Middle frontal gyrus (tissue), 1 donor: ENCODE measurements at regions not wholly inside any gene's neighbourhood (a gene's known extent, or its start where the extent isn't known, plus 50 kb on each side); places are given as distances from the start of the nearest gene placed in this dataset.
"Not testable (repeated sequence)": the region's sequence is repeated elsewhere in the genome, so short reads cannot be mapped to it uniquely, and the experiment has no call there.

Experiments used
- DNase-seq: peaks from one replicate; pipeline ENCODE4 v3.0.0-alpha.2; 2015; ENCODE audit warnings: low spot score; ENCODE audit errors: extremely low spot score

DNA sequence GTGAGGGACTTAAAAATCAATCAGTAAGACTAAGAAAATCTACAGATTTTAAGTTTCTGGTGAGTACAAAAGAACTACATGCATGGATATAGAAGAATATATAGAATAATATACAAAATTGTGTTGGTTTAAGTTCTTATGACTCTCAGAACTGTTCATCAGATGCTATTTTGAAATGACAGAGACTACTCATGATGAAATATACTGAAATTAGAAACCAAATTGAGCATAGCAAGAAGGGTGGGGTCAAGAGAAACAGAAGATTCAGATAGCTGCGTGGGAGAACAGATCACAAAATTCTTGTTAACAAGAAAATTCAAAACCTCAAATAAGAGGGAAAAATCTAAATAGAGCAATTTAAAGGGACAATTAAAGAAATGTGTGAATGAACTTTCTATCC, 2125.3 kb upstream of the RAG2 start:
- DNase-seq, result no peak

DNA sequence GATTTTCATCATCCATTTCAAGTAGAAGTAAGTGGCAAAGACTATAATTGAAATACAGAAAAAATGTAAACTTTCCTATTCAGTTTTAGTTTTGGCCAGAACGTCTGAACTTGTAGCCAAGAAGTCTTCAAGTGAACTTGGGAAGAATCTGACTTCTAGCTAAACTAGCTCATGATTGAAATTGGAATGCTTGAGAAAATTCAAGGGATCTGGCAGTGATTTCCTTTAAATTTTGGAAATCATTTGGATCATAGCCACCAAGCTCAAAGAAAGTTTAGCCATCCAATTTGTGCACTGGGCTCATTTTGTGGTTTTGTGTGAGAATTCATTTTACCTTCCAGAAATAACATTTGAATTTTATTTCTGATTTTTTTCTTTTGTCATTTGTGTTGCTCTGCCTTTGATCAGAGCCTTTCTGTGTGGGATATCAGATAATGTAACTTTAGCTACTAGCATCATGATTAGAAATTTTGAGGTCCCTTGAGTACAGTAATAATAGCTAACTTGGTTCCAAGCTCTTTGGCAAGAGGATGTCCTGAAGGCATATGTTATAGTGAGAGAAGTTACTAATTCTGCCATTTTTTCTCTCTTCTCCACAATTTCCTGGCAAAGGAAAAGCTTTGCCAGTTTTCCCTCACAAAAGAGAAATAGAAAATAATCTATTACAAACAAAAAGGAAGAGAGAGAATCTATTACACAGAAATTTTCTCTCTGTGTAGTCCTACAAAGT, 2123.7 kb upstream of the RAG2 start:
- no peak for DNase-seq

DNA sequence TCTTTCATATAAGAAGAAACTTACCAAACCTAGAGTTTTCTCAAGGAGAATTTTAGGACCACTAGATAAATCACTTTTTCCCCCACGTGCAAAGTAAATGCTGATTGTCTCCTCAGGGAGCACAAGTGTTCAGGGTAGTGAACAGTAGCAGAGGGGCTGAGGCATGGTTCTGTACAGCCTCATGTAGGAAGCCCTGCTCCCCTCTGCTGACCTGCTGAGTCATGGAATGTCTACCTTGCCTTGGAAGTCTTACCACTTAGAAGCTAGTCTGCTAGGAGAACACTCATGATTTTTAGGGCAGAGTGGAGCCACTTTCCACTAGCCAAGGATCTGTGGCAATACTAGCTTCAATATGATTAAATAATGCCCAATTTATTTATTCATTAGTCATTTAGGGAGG, 2120.6 kb upstream of the RAG2 start:
- DNase-seq, result no peak

DNA sequence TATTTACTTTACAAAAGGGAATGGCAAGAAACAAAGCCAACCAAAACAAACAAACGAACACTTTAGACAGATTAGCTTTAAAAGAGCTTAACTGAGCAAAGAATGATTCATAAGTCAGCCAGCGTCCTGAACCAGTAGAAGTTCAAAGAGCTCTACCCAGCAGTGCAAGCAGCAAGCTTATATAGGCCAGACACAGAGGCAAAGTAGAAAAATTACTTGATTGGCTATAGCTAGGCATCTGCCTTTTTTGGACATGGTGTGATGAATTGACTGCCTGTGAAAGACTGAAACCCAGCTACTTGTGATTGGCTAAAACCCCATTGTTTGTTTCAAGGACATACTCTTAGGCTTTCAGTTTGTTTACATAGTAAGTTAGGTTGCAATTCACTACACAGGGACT, 2120.0 kb upstream of the RAG2 start:
- no peak for DNase-seq

DNA sequence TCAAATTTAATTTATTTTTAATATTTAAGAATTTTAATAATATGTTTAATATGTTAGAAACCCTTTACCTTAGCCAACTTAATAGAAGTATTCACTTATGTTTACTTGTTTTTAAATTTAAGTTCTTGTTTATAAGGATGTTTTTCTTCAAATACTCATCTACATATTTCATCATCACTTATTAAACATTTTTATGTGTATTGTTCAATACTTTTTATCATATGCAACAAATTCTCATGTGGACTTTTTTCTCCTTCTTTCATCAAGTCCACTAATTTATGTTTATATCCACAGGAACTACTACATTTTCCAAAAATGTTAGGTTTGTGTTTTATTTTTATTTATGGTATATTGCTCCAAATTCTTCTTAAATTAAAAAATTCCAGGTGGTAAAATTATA, 2113.1 kb upstream of the RAG2 start:
- DNase-seq, result no peak

DNA sequence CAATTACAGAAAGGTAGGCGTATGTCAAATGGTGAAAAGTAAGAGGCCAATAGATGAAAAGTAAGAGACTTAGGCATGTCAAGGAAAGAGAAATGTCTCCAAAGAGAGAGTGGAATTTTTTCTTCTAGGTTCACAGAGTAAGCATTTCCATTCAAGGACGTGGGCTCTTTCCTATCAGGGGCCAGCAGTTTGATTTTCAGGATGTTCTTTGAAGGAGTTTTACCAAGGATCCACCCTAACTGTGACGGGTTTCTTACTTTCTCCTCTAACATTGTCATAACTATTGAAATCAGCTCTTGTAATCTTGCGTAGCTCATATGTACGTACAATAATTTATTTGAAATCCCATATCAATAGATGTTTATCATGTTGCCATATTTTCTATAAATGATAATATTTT, 2112.2 kb upstream of the RAG2 start:
- no peak for DNase-seq

DNA sequence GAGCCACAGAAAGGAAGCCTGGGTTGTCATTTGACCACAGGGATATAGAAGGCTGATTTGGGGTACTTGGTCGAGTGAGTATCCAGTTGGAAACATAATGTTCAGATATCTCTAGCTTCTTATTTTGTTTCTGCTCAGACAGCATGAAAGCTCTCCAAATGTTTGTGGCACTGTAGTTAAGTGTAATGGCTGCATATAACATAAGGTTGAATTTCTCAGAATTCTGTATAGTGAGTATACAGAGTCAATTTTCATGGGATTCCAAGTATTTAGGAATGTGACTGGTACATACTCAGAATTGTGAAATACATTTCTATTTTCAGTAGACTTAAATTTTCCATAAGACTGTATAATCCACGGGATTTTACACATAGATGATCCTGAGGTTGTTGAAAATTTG, 2102.1 kb upstream of the RAG2 start:
- no peak for DNase-seq

DNA sequence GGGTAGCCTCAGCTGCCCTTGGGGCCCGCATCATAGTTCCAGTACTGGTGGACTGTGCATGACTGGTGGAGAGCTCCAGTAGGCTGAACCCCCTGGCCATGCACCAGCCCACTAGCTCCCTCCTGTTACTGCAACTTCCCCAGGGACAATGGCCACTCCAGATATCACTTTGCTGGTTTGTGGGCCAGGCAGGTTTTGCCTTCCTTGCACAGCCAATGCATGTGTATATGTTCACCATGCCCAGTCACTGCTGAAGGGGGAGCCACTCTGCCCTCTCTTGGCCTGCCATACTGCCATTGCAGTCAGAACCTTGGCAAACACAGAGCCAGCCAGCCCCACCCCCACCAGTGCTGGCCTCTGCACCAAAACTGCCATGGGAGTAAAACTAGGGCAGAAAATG, 2095.3 kb upstream of the RAG2 start:
- no peak for DNase-seq

DNA sequence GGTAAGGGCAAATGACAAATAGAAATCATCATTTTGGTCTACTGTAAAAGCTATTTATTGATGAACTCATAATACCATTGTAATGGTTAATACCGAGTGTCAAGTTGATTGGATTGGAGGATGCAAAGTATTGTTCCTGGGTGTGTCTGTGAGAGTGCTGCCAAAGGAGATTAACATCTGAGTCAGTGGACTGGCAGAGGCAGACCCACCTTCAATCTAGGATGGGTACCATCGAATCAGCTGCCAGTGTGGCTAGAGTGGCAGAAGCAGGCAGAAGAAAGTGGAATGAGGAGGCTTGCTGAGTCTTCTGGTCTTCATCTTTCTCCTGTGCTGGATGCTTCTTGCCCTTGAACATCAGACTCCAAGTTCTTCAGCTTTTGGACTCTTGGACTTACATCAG, 2092.2 kb upstream of the RAG2 start:
- DNase-seq, result not testable (repeated sequence)

DNA sequence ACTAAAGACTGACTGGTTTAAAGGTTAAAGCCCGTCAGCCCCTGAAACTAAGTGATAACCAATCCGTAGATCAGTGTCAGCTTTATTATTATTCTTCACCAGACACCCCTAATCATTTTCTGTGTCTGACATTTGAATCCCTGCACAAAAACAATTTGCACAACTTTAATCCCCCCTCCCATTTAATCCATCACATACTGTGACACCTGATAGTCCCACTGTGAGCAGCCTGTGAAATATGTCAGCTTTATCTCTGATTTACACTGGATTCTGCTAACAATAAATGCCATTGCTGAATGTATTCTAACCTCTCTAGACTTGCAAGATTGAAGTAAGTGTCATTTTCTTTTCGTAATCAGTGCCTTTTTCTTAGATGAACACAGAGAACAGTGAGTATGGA, 2089.0 kb upstream of the RAG2 start:
- no peak for DNase-seq

DNA sequence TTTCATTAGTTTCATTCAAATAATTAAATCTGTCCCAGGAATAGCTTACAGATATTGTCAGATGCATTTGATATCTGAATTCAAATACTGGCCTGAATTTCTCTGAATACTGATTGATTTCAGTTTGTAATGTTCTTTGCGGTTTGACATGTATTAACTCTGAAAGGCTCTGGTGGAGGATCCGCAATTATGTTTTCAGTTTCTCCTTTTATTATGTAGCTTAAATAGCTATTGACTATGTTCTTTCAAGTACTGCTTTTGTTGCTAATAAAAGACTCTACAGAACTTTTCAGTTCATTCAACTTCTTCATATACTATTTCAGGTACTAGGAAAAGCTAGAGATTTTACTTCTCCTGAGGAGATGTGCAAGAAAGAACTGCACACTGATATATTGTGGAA, 2085.4 kb upstream of the RAG2 start:
- no peak for DNase-seq

DNA sequence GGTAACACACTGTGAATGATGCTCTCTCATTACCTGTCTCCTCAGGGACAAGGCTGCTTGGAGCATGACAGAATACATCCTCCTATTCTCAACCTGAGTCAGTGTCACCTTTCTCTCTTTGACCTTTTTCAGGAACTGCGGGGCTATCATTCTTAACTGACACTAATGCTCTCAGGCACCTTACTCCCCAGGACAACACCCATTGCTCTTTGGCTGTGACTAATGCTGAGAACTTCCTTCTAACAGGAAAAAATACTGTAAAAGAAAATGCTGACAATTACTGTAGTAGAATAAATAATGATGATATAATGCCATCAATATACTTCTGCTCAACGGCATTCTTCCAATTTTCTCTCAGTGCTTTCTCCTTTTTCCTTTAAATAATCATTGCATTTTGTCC, 2082.7 kb upstream of the RAG2 start:
- DNase-seq, result no peak

DNA sequence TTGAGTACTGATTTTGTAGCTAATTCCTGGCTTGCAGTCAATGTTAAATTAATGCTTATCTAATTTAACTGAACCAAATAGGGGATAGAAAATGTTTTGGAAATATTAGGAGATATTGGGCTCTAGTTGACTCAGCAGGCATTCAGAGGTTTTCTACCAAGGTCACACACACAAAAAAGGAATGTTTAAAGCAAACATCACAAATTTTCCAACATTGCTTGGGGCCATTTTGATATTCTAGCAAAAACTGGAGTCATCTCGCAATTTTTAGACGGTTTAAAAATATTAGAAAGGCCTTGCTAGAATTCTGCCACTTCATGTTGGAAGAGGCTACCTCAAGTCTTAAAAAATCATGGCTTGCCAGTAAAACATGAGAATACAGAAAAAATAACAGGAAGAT, 2082.1 kb upstream of the RAG2 start:
- no peak for DNase-seq

DNA sequence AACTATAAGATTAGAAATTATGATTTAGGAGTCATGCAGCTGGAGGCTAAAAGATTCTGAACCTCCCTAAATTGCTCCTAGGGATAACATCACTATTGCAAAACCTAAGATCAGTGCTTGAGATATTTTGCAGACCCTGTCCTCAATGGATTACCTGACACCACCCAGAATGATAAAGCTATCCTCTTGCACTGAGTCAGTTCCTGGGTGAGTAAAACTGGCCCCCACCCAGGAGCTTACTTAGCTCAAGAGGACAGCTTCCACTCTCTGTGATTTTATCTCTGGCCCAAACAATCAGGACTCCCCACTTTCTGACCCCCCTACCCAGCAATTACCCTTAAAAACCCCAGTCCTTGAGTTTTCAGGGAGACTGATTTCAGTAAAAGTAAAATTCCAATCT, 2074.4 kb upstream of the RAG2 start:
- DNase-seq, result no peak

DNA sequence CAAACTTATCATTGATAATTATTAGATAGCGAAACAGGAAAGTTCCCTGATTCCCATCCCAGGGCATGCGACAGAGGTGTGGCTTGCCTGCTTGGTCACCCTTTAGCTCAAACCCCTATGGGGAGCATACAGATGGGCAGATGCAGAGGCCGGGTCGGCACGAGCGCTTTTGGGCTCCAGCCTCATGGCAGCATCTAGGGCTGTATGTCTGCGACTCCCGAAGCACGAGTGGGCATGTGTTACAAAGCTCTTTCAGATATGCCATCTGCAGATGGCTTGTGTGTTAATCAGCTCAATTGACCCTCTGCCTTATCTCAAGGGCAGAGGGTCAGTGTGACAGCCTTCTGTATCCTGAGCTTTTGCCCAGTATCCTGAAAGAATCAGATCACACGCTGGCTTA, 2069.3 kb upstream of the RAG2 start:
- DNase-seq, result no peak

DNA sequence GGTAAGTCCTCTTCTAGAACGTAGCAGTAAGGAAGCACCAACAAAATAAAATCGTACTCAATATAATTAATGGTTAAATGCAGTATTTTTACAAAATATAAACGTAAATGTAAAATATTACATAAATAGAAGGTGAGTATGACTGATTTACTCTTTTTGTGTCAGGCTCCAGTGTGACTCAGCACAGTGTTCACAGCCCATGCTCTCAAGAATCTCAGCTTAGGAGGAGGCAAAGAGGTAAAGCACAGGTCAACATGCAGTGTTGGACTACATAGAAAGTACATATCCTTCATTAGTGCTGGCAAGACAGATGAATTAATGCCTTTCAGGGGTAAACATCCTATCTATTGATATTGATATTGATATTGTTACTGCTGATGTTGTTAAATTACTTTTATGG, 2050.6 kb upstream of the RAG2 start:
- no peak for DNase-seq

DNA sequence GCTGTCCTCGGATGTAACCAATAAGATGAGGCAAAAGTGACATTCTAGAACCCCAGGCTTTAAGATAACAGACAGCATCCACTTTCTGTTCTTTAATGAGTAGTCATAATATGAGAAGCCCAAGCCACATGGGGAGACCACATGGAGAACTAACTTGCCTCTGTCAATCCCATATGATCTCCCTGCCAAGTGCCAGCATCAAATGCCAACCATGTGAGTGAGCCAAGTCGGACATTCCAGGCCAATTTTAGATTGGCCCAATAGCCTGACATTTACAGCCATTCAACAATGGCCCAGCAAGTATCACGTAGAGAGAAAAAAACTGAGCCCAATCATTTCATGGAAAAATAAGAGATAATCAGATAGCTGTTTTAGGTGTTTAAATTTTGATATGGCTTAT, 2048.3 kb upstream of the RAG2 start:
- no peak for DNase-seq

DNA sequence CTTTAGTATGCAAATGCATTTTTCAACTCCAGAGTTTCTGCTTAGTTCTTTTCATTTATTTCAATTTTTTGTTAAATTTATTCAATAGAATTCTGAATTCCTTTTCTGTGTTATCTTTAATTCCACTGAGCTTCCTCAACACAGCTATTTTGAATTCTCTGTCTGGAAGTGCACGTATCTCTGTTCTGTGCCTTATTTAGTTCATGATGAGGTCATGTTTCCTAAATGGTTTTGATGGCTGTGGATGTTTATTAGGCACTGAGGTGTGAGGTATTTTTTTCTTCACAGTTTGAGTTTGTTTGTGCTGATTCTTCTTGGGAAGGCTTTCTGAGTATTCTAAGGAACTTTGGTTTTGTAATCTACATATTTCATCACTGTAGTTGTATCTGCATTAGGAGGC, 2042.8 kb upstream of the RAG2 start:
- DNase-seq, result no peak

DNA sequence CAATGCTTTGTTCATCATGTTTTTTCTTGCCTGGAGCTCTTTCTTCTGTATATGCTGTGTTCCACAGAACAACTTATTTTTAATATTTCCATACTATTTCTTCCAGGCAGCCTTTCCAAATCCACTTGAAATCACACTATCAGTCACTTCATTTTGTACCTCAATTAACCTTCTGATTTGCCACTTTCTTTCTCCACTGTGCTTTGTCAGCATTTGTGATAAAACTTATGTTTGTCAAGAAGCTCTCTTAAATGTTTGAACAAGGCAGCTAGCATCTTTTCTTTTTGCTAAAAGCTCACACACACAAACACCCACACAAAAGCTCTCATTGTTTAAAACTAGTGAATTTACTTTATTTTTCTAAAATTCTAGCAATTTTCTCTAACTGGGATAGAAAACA, 2014.7 kb upstream of the RAG2 start:
- no peak for DNase-seq

DNA sequence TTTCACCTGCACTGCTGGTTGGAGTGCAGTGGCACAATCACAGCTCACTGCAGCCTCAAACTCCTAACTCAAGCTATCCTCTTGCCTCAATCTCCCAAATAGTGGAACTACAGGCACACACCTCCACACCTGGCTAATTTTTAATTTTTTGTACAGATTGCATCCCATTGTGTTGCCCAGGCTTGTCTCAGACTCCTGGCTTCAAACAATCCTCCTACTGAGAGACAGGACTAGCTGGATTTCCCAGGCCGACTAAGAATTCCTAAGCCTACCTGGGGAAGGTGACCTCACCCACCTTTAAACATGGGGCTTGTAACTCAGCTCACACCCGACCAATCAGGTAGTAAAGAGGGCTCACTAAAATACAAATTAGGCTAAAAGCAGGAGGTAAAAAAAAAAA, 2003.3 kb upstream of the RAG2 start:
- DNase-seq, result not testable (repeated sequence)

DNA sequence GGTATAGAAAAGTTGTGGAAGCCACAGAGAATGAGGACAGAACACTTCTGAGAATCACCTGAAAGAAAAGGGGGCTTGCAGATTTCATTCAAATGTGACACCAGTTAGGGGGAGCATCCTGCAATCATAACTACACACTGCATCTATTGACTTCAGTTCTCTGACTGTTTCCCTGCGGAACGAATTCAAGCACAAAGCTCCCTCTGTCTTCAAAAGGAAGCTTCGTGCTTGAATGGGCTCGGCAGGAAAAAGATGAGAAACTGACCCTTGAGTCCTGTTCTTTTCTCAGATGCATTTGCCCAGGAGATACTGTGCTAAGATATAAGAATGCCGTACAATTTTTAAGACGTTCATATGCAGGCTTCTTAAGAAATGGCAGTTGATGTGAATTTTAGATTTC, 2000.4 kb upstream of the RAG2 start:
- no peak for DNase-seq

DNA sequence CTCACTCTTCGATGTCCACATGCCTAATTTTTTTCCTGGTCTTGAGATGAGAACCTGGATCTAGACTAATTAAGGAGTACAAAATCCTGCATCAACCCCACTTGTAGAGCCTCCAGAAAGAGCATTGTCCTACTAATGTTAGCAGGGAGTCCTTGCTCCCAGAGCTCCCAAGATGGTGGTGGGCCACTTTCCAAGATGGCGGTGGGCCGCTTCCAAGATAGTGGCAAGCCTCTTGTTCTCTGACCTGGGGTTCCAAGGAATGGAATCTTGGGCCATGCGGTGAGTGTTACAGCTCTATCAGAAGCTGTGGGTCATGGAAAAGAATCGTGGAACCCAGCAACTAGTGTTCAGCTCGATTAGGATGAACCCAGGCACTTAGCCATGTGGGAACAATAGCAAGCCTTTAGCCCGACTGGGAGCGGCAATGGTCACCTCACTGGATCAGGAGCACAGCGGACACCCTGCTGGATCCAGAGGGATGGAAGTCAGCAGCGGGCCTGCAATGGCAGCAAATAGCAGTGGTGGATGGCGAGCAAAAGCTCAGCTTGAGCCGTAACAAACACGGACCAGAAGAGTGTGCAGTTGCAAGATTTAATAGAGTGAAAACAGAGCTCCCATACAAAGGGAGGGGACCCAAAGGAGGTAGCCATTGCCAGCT, 1997.5 kb upstream of the RAG2 start:
- not testable (repeated sequence) for DNase-seq

DNA sequence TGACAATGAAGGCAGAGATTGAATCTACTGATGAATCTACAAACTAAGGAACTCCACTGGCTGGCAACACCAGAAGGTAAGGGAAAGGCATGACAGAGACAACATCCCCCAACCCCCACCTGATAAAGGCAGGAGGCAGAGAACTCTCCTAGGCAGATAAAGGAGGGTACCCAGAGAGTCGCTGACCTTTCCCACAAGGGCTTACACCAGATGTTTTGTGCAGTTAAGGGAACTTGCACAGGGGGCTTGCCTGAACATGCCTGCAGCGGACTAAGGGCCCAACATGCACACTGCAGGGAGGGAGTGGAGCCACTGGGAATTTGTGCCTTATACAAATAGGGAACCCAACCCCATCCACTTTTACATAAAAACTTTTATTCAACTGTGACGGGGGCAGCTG, 1996.9 kb upstream of the RAG2 start:
- no peak for DNase-seq
